A673 (cell line): ENCODE measurements at regions not wholly inside any gene's neighbourhood (a gene's known extent, or its start where the extent isn't known, plus 50 kb on each side); places are given as distances from the start of the nearest gene placed in this dataset.
"Not testable (repeated sequence)": the region's sequence is repeated elsewhere in the genome, so short reads cannot be mapped to it uniquely, and the experiment has no call there.

Experiments used
- BruUV-seq: library from RNA; stranded (reverse); fragments of 400-500 nt; replicated peaks from 2 replicates; lab custom pipeline; 2021; lab: Mats Ljungman, UMichigan
- CTCF ChIA-PET: fragments of 300-600 bp; sonication (Branson Sonifier 250); formaldehyde crosslinking; loops from one replicate; lab custom pipeline; 2022; ENCODE audit warnings: antibody characterized with exemption; lab: Charles Lee
- POLR2A ChIA-PET: fragments of 300-600 bp; sonication (Branson Sonifier 250); formaldehyde crosslinking; loops from one replicate; lab custom pipeline; 2022; ENCODE audit warnings: antibody characterized with exemption; ENCODE audit not compliant: low non-redundant PET; lab: Charles Lee
- DNase-seq: peaks from one replicate; pipeline ENCODE4 v3.0.0-alpha.2; 2015; ENCODE audit warnings: low spot score
- H3K27ac ChIP-seq: fragments of 200-600 bp; sonication (generic); 2 replicates; pipeline ENCODE4 v1.5.1; 2016; ENCODE audit warnings: mixed run types, low read depth, mild to moderate bottlenecking, mixed read lengths, antibody characterized with exemption, low read length; ENCODE audit not compliant: poor library complexity, severe bottlenecking
- H3K27me3 ChIP-seq: fragments of 200-600 bp; sonication (generic); replicated peaks from 2 replicates; pipeline ENCODE4 v1.6.1; 2017; ENCODE audit warnings: mixed run types, low read depth, mild to moderate bottlenecking, mixed read lengths, antibody characterized with exemption, low read length; ENCODE audit not compliant: insufficient read depth, poor library complexity
- H3K36me3 ChIP-seq: fragments of 200-600 bp; sonication (generic); 2 replicates; pipeline ENCODE4 v1.6.1; 2016; ENCODE audit warnings: mixed run types, mild to moderate bottlenecking, mixed read lengths, antibody characterized with exemption, low read length; ENCODE audit not compliant: insufficient read depth, poor library complexity, severe bottlenecking
- H3K4me1 ChIP-seq: fragments of 200-600 bp; sonication (generic); 2 replicates; pipeline ENCODE4 v1.6.1; 2017; ENCODE audit warnings: mixed run types, mild to moderate bottlenecking, mixed read lengths, antibody characterized with exemption, low read length; ENCODE audit not compliant: insufficient read depth, poor library complexity, severe bottlenecking
- H3K4me3 ChIP-seq: fragments of 200-600 bp; sonication (generic); 2 replicates; pipeline ENCODE4 v1.5.1; 2016; ENCODE audit warnings: low read depth, mixed run types, mild to moderate bottlenecking, mixed read lengths, low read length; ENCODE audit not compliant: poor library complexity, severe bottlenecking
- H3K9me3 ChIP-seq: fragments of 200-600 bp; sonication (generic); 2 replicates; pipeline ENCODE4 v1.6.1; 2016; ENCODE audit warnings: mixed run types, low read depth, mild to moderate bottlenecking, mixed read lengths, antibody characterized with exemption, low read length; ENCODE audit not compliant: poor library complexity, severe bottlenecking
- EZH2 ChIP-seq: fragments of 200-600 bp; sonication (generic); IDR thresholded peaks from 2 replicates; pipeline ENCODE4 v1.6.1; 2017; ENCODE audit warnings: borderline replicate concordance, low read depth, mild to moderate bottlenecking, mixed read lengths, antibody characterized with exemption, low read length; ENCODE audit not compliant: poor library complexity, severe bottlenecking
- intact Hi-C: fragments of 100-400 bp; cut with micrococcal nuclease; formaldehyde crosslinking; loops from one replicate; pipeline ENCODE4 v1.10.0; 2022; ENCODE audit not compliant: unreplicated experiment
- TF ChIP-seq, protein P1 (sequence below): fragments of 300-800, 200-600 bp; sonication (generic); conservative IDR thresholded peaks from 2 replicates; pipeline ENCODE4 v1.5.1; 2017; ENCODE audit warnings: low read depth, mild to moderate bottlenecking, antibody characterized with exemption, low read length, moderate library complexity, mixed read lengths

- CTCF ChIA-PET = no interaction called here
- Histone ChIP-seq H3K27ac (no peak overlapping the region), H3K9me3 (no peaks in the 10 kb centered on the region), H3K36me3 (no peaks in the 10 kb centered on the region), H3K4me3 (no peak overlapping the region), H3K4me1 (no peaks in the 10 kb centered on the region), H3K27me3 (no peaks in the 10 kb centered on the region)
- intact Hi-C loops = no loop called here
- no peak for DNase-seq
- BruUV-seq = no TSS peak
- TF ChIP-seq, protein P1, sequence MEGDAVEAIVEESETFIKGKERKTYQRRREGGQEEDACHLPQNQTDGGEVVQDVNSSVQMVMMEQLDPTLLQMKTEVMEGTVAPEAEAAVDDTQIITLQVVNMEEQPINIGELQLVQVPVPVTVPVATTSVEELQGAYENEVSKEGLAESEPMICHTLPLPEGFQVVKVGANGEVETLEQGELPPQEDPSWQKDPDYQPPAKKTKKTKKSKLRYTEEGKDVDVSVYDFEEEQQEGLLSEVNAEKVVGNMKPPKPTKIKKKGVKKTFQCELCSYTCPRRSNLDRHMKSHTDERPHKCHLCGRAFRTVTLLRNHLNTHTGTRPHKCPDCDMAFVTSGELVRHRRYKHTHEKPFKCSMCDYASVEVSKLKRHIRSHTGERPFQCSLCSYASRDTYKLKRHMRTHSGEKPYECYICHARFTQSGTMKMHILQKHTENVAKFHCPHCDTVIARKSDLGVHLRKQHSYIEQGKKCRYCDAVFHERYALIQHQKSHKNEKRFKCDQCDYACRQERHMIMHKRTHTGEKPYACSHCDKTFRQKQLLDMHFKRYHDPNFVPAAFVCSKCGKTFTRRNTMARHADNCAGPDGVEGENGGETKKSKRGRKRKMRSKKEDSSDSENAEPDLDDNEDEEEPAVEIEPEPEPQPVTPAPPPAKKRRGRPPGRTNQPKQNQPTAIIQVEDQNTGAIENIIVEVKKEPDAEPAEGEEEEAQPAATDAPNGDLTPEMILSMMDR = no peak
- TF ChIP-seq EZH2 = no peak
- POLR2A ChIA-PET = no interaction called here
Observed at GRCh38 chr6:156421933-156422332, 355.2 kb upstream of the ARID1B start.

GRCh38 chr6:156421301-156421700, 355.9 kb upstream of the ARID1B start:
- intact Hi-C loops, POLR2A ChIA-PET, H3K4me1 ChIP-seq, H3K27ac ChIP-seq, H3K9me3 ChIP-seq, H3K36me3 ChIP-seq, BruUV-seq, CTCF ChIA-PET, H3K27me3 ChIP-seq, H3K4me3 ChIP-seq: not testable (repeated sequence)
- peak; percentile 10 for DNase-seq

DNA sequence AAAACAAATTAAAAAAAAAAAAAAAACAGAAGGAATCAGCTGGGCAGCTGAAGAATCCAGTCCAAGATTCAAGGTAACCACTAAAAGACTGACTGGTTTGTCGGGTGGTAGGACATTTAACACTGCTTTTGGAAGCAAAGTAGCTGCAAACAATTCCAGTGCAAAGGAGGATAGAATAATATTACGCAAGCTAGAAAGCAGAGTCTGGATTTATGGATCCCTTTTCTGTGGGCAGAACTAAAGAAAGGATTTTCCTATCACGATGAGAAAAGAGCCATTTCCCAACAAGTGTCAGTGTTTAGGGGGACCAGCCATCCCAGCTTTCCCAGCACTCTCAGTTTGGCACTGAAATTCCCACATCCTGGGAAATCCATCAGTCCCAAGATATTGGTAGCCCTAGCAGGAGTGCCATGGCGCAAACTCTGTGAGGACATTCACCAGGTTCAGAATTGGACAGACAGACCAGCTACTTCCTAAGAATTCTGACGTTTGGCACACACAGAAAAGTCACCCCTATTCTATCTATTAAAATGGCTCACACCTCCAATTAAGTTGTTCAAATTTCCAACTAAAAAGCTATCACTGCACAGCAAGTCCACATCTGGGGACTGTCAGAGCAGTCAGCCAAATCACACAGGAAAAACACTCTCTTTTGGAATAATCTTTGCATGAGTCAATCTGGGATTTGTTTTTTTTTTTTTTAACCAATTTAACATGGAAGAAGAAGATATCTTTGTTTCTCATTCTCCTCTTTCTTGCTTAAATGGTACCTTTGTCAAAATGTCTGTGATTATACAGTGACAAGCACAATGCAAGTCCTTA, 356.8 kb upstream of the ARID1B start:
- no peak overlapping the region for H3K27ac ChIP-seq
- no peaks in the 10 kb centered on the region for H3K36me3 ChIP-seq
- intact Hi-C loops = no loop called here
- no peaks in the 10 kb centered on the region for H3K27me3 ChIP-seq
- no peak for DNase-seq
- no peak overlapping the region for H3K4me3 ChIP-seq
- no peaks in the 10 kb centered on the region for H3K4me1 ChIP-seq
- no peak for TF ChIP-seq EZH2
- TF ChIP-seq, protein P1 = no peak
- no peaks in the 10 kb centered on the region for H3K9me3 ChIP-seq
- ChIA-PET POLR2A (no interaction called here), CTCF (no interaction called here)
- no TSS peak for BruUV-seq

GRCh38 chr6:156419594-156419993, 357.6 kb upstream of the ARID1B start:
- ChIA-PET POLR2A (no interaction called here), CTCF (no interaction called here)
- Histone ChIP-seq H3K4me3 (no peak overlapping the region), H3K9me3 (no peaks in the 10 kb centered on the region), H3K27ac (no peak overlapping the region), H3K27me3 (no peaks in the 10 kb centered on the region), H3K36me3 (no peaks in the 10 kb centered on the region), H3K4me1 (no peaks in the 10 kb centered on the region)
- DNase-seq = no peak
- BruUV-seq = no TSS peak
- TF ChIP-seq EZH2 = no peak
- TF ChIP-seq, protein P1 = no peak
- intact Hi-C loops = no loop called here
